NB4 (cell line): ENCODE measurements at regions not wholly inside any gene's neighbourhood (a gene's known extent, or its start where the extent isn't known, plus 50 kb on each side); places are given as distances from the start of the nearest gene placed in this dataset.

Experiments
- POLR2A ChIP-seq: IDR thresholded peaks from 2 replicates; pipeline ENCODE4 v1.6.1; 2011; ENCODE audit warnings: mild to moderate bottlenecking; ENCODE audit not compliant: insufficient read length; ENCODE audit errors: extremely low read depth
- TF ChIP-seq, protein P1 (sequence below): IDR thresholded peaks from one replicate; pipeline ENCODE4 v1.5.1; 2012; ENCODE audit warnings: low read depth, low read length

GRCh38 chr14:35965400-35965799 lies 139.3 kb downstream of the BRMS1L start:
- TF ChIP-seq, protein P1, sequence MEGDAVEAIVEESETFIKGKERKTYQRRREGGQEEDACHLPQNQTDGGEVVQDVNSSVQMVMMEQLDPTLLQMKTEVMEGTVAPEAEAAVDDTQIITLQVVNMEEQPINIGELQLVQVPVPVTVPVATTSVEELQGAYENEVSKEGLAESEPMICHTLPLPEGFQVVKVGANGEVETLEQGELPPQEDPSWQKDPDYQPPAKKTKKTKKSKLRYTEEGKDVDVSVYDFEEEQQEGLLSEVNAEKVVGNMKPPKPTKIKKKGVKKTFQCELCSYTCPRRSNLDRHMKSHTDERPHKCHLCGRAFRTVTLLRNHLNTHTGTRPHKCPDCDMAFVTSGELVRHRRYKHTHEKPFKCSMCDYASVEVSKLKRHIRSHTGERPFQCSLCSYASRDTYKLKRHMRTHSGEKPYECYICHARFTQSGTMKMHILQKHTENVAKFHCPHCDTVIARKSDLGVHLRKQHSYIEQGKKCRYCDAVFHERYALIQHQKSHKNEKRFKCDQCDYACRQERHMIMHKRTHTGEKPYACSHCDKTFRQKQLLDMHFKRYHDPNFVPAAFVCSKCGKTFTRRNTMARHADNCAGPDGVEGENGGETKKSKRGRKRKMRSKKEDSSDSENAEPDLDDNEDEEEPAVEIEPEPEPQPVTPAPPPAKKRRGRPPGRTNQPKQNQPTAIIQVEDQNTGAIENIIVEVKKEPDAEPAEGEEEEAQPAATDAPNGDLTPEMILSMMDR, result no peak
- no peak for TF ChIP-seq POLR2A
